ENCODE measurements at regions not wholly inside any gene's neighbourhood (a gene's known extent, or its start where the extent isn't known, plus 50 kb on each side); places are given as distances from the start of the nearest gene placed in this dataset.

DNA sequence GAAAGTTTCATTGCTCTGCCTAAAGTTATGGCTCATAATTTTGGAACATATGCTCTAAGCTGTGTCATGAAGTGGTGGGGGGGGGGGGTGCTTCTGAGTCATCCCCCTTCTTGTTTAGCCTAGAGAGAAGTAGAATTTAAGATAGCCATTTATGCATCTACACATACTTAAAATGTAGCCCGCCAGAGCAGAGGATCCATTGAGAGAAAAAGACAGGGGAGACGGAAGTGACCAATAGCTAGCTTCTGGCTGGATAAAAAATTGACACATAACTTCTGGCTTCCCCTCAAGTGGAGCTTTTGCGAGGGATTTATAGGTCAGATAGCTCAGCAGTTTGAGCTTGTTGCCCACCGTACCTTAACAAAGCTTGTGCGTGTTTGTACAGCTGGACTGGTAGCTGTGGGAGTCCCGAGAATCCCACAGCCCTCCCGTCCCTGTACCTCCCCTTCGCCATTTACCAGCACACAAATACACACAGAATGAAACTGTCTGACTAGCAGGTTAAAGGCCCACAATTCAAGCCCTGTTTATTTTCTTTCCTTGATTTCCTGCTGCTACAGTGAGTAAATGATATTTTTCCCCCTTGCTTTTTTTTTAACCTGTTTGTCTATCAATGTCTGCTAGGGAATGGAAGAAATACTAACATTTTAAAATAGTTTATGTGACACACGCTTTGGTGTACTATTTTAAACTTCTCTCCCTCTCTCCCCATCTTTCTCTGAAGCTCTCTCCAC, 232.6 kb upstream of the FERD3L start (continued):
- TF ChIP-seq ZNF274 (IDR thresholded peaks at IDR 0.05; ENCODE audit: borderline replicate concordance, extremely low read depth, low read length) (no peak), CHD7 (IDR thresholded peaks at IDR 0.05; ENCODE audit: insufficient replicate concordance, low read length) (no peak)

All from H1 (cell line).